Neural crest cell (in vitro differentiated cells): ENCODE measurements at regions not wholly inside any gene's neighbourhood (a gene's known extent, or its start where the extent isn't known, plus 50 kb on each side); places are given as distances from the start of the nearest gene placed in this dataset.
A peak's percentile ranks its signal among the peaks of the same experiment; 100 is the strongest.

Source experiments
- DNase-seq: peaks from one replicate; pipeline ENCODE4 v3.0.0; 2021; ENCODE audit warnings: low read depth, mixed read lengths, low spot score
- H3K27ac Mint-ChIP-seq: one replicate; pipeline ENCODE4 v1.8.0; 2021; ENCODE audit warnings: mild to moderate bottlenecking, mixed read lengths; ENCODE audit not compliant: unreplicated experiment
- H3K27me3 Mint-ChIP-seq: 2 replicates; pipeline ENCODE4 v1.8.0; 2021; ENCODE audit warnings: low read depth, mild to moderate bottlenecking, mixed read lengths
- H3K36me3 Mint-ChIP-seq: 2 replicates; pipeline ENCODE4 v1.8.0; 2021; ENCODE audit warnings: low read depth, mild to moderate bottlenecking, mixed read lengths
- H3K4me1 Mint-ChIP-seq: 2 replicates; pipeline ENCODE4 v1.8.0; 2021; ENCODE audit warnings: mixed read lengths
- H3K4me3 Mint-ChIP-seq: one replicate; pipeline ENCODE4 v1.8.0; 2021; ENCODE audit warnings: mild to moderate bottlenecking, mixed read lengths
- H3K9me3 Mint-ChIP-seq: 2 replicates; pipeline ENCODE4 v1.8.0; 2021; ENCODE audit warnings: mixed read lengths
- TF ChIP-seq, protein P1 (sequence below): fragments of 200-600 bp; sonication (generic); conservative IDR thresholded peaks from 2 replicates; pipeline ENCODE4 v1.5.0; 2021; ENCODE audit warnings: antibody characterized with exemption, mild to moderate bottlenecking

DNA sequence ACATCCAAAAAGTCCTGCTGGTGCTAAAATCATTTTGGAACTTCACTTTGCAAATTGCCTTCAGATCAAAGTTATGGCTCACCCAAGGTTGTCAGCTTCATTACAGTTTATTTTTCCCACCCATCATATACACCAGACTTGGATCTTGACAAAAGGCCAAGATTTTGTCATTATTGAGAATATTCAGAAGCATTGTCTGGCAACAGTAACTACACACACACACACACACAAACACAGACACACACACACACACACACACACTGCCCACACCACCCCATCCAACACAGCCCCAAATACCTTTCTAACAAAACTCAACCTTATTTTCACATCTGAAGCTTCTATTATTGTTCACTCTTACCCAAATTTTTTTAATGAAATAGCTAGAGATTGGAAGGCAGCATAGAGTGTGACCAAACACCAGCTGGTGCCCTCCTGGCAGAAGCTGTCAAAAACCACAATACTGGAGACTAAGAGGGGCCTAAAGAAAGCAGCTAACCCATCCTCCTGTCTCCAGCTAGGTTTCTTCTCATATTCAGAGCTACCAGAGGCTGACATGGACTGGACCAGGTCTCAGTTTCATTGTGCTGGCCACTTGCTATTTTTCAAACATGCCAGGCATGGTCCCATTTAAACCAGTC is 139.1 kb upstream of the ZC3H11B start:
- Mint-ChIP-seq H3K27ac (no peak overlapping the region), H3K36me3 (no peaks in the 10 kb centered on the region), H3K4me3 (no peak overlapping the region), H3K27me3 (no peaks in the 10 kb centered on the region), H3K4me1 (peaks cover 44% of the 10 kb centered on the region), H3K9me3 (peaks cover 6% of the 10 kb centered on the region)
- TF ChIP-seq, protein P1, sequence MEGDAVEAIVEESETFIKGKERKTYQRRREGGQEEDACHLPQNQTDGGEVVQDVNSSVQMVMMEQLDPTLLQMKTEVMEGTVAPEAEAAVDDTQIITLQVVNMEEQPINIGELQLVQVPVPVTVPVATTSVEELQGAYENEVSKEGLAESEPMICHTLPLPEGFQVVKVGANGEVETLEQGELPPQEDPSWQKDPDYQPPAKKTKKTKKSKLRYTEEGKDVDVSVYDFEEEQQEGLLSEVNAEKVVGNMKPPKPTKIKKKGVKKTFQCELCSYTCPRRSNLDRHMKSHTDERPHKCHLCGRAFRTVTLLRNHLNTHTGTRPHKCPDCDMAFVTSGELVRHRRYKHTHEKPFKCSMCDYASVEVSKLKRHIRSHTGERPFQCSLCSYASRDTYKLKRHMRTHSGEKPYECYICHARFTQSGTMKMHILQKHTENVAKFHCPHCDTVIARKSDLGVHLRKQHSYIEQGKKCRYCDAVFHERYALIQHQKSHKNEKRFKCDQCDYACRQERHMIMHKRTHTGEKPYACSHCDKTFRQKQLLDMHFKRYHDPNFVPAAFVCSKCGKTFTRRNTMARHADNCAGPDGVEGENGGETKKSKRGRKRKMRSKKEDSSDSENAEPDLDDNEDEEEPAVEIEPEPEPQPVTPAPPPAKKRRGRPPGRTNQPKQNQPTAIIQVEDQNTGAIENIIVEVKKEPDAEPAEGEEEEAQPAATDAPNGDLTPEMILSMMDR: no peak
- DNase-seq: no peak

DNA sequence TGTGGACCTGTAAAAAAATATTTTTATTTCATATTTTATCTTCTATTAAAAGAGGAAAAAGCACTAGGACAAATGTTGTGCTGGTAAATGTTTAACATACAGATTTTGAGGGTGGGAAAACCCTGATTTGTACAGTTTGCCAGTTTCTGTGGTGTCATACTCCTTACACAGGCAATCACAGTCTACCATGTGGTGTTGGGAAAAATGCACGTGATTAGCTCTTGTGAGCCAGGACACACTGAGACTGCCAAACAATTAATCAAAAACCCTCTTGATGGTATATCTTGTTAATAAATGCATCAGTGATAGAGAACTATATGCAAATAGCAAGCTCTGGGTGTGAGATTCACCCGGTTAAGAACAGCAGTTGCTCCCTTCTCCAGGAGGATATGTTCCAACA is 136.5 kb upstream of the ZC3H11B start:
- H3K36me3 Mint-ChIP-seq: no peaks in the 10 kb centered on the region

DNA sequence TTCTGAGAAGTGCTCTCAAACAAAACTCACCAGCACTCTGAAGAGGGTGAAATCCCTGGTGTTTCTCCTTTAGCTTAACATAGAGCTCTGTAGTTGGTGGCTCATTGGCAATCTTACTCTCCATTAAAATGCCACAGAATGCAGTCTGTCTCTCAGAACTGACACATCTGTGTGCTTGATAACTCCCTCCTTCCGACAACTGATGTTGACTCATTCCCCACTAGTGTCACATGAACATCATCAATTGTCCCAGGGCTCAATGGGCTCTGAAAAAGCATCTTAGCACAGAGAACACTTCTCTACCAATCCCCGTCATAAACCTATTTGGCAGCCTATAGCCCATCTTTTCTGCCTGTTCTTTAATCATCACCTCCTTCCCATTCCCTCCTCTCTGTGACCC is 133.2 kb upstream of the ZC3H11B start:
- Mint-ChIP-seq H3K27ac (peak overlapping the region; percentile 13), H3K36me3 (peaks cover 2% of the 10 kb centered on the region), H3K27me3 (no peaks in the 10 kb centered on the region), H3K9me3 (peaks cover 7% of the 10 kb centered on the region), H3K4me3 (no peak overlapping the region), H3K4me1 (peaks cover 60% of the 10 kb centered on the region)
- TF ChIP-seq, protein P1: no peak
- no peak for DNase-seq

More for the DNA sequence above, 136.5 kb upstream of the ZC3H11B start:
- peaks cover 69% of the 10 kb centered on the region for H3K4me1 Mint-ChIP-seq
- no peak overlapping the region for H3K4me3 Mint-ChIP-seq
- no peak for DNase-seq
- TF ChIP-seq, protein P1: no peak
- no peak overlapping the region for H3K27ac Mint-ChIP-seq
- H3K27me3 Mint-ChIP-seq: no peaks in the 10 kb centered on the region
- peaks cover 8% of the 10 kb centered on the region for H3K9me3 Mint-ChIP-seq

DNA sequence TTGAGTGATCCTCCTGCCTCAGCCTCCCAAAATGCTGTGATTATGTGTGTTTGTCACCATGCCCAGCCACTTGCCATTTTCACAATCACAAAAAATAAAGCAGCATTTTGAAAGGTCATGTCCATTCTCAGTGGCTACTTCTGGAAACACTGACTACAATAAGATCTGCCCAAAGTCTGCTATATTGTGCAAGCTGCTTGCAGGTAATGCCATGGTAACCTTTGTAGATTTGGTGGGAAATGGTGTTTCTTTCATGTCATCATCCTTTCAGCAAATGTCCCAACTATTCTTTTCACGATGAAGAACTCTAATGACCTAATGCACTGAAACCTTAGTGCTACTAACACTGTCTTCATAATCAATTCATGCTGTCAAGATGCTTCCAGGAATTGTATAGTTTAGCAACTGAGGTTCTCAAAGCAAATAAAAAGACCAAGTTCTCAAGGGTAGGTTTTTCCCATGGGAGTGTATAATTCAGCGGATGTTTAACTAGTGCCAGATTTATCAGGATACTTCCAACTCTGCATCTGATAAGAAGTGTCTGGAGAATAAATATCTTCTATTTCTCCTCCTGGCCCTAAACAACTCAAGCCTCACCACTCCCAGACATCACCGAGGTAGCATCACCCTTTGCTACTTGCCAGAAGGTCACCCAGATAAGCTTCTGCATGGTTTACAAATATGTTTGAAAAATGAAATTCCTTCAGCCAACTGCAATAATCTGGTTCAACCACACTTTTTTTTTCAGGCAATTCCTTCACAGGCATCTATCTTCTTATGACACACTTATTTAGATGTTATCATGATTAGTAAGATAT is 132.0 kb upstream of the ZC3H11B start:
- Mint-ChIP-seq H3K9me3 (peaks cover 4% of the 10 kb centered on the region), H3K27me3 (no peaks in the 10 kb centered on the region), H3K36me3 (peaks cover 2% of the 10 kb centered on the region), H3K4me3 (peak overlapping the region; percentile 6), H3K27ac (peak overlapping the region; percentile 52), H3K4me1 (peaks cover 59% of the 10 kb centered on the region)
- TF ChIP-seq, protein P1: no peak
- no peak for DNase-seq

DNA sequence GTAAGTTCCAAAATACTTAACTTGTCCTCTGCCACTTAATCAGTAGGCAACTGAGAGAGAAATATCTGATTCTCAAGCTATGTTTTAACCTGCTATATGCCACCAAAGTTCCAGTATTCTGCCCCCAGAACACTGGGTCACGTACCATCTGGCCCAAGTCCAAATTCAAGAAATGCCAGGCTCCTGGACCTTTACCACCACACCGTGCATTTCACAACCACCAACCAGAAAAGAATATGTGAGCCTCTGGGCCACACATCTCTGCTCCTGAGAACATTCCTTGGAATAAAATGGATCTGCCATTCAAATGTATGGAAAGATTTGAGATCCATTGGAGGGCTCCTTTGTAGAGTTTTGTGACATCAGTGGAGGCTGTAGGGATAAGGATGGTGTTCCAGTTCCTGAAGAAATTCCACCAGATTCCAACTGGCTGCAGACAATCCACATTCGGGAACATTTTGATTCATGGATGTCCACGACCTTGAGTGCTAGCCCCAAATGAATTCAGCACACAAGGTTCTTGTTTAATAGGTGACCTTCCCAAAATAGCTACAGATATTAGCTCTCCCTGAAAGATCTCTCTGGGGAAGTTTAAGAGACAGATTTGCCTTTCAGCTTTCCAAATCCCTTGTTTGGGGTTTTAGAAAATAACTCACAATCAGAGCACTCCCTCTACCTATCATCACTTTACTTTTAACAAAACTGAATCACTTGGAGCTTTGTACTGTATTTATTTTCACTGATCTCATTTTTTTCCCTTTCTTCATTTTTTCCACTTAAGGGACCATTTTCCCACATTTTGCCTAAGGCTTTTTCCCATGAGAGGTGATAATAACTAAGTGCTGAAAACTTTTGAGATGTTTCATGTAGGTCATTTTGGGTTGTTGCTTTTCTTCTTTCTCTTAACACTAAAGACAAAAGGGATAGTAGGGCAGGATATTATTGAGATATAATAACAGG is 128.4 kb upstream of the ZC3H11B start:
- Mint-ChIP-seq H3K36me3 (peaks cover 7% of the 10 kb centered on the region), H3K27ac (no peak overlapping the region), H3K4me1 (peaks cover 34% of the 10 kb centered on the region), H3K27me3 (no peaks in the 10 kb centered on the region), H3K9me3 (peaks cover 8% of the 10 kb centered on the region), H3K4me3 (no peak overlapping the region)
- TF ChIP-seq, protein P1: no peak
- no peak for DNase-seq
